NCI-H2171 (cell line): ENCODE measurements at regions not wholly inside any gene's neighbourhood (a gene's known extent, or its start where the extent isn't known, plus 50 kb on each side); places are given as distances from the start of the nearest gene placed in this dataset.

Experiments used
- DNase-seq: peaks from one replicate; lab custom pipeline; 2025; lab: John Stamatoyannopoulos, UW

GRCh38 chr6:153237670-153238069 lies 106.6 kb upstream of the RGS17 start:
- no peak for DNase-seq

GRCh38 chr6:153231048-153231646 lies 100.1 kb upstream of the RGS17 start:
- DNase-seq = no peak

GRCh38 chr6:153218184-153218792 lies 87.2 kb upstream of the RGS17 start:
- no peak for DNase-seq

GRCh38 chr6:153216789-153217188 lies 85.7 kb upstream of the RGS17 start:
- DNase-seq = no peak

- no peak for DNase-seq
Observed at GRCh38 chr6:153215242-153215641, 84.2 kb upstream of the RGS17 start.

DNA sequence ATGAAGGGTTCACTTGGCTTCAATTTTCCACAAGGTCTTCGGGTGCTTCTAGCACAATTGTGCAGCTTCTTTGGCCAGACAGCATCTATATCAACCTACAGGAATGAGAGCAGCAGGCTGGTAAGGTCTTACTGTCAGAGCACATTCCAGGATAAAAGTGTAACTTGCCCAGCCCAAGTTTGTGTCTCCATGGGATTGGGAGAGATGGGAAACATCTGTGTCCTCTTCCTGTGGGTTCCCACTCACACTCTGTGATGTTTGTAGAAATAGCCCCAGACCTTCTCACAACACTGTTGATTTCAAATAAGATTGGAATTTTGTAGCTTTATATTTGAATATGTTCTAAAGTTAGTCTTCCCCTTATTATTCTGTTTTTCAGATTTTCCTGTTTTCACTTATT lies 83.4 kb upstream of the RGS17 start:
- no peak for DNase-seq

DNA sequence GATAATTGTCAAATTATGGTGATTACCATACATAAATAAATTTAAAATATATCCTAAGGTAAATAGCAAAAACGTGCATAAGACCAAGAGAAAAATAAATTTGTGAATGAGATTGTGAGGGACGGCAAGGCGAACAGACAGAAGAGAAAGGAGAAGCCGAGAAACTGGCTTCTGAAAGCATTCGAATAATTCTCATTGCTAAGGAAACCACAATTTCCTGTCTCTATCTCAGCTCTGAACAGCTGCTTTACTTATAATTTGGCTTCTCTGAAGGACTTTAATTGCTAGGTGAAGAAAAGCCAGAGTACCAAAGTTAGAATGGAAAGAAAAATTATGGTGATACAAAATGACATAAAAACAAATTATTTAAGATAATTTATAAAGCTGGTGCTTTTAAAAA lies 79.0 kb upstream of the RGS17 start:
- no peak for DNase-seq

- DNase-seq = peak; percentile 74
Observed at GRCh38 chr6:153208706-153209105, 77.6 kb upstream of the RGS17 start.

DNA sequence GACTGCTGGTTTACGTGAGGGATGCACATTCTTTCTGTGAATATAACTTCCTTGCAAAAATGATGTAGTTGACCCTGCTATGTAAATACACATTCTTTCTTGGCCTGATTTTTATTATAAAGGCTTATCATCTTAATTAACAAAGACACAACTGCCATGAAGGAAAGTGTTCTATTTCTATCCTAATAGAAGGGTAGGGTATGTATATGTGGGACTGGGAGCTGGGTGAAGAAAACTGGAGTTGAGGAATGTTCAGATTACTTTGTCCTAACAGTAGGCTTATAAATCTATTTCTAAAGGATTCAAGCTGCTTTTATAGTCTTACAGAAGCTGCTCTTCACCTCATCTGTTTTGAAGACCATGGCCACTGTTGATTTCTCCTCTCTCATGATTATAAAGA lies 76.5 kb upstream of the RGS17 start:
- DNase-seq = no peak

DNA sequence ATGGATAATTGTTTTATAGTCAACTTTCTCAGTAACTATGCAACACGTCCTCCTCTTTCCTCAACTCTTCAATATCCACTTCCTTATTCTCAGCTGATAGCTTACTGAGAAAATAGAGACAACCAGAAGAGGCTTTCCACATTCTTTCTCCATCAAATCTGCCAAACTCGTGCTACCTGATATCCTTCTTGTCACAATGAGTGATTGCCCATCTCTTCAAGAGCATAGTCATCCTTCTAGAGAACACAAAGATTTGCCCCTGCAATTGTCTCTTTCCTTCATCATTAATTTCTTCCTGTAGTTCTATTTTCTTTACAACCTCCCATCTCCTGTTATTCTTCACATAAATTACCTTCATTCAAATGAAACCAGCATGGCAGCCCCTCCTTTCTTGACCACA lies 75.9 kb upstream of the RGS17 start:
- no peak for DNase-seq

DNA sequence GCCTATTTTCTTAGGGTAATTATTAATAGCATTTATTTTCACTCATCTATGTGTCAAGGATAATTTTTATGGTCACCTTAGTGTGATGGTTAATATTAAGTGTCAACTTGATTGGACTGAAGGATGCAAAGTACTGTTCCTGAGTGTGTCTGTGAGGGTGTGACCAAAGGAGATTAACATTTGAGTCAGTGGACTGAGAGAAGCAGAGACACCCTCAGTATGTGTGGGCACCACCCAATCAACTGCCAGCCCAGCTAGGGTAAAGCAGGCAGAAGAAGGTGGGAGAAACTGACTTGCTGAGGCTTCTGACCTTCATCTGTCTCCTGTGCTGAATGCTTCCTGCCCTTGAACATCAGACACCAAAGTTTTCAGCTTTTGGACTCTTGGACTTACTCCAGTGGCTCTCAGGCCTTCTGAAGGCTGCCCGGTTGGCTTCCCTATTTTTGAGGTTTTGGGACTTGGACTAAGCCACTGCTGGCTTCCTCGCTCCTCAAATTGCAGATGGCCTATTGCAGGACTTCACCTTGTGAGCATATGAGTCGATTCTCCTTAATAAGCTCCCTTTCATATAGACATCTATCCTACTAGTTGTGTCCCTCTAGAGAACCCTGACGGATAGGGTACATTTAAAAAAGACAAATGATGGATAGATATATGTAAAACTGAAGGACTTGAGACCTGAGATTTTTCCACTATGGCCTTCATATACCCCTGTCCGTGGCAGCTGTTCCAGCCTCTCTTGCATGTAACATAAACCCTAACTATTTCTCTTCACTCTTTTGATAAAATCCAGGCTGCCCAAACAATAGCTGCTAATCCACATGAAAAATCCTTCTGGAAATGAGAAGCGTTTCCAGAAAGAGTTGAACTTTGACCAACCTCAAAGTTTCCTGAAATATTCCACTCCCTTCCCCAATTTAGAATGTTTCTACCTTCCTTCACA lies 62.1 kb upstream of the RGS17 start:
- DNase-seq = no peak

DNA sequence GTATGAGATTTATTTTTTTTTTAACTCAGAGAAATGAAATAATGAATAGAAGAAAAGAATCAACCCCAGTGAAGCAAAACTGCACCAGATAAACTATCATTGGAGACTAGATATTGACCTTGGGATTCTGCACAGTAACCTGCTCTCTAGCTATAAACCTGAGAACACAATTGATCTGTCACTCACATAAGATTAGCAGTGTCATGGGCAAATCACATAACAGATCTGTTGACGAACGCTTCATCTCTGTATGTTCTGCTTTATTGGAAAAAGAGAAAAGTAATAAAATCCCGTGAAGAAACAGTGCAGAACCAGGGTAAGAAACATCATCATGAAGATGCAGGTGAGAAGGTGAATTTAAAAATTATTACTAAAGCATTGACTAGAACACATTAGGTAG lies 52.8 kb upstream of the RGS17 start:
- DNase-seq = no peak
